GM18511 (cell line): ENCODE measurements at regions not wholly inside any gene's neighbourhood (a gene's known extent, or its start where the extent isn't known, plus 50 kb on each side); places are given as distances from the start of the nearest gene placed in this dataset.

Experiments used
- ATAC-seq: cut with Tn5 transposase; IDR thresholded peaks from one replicate; pipeline ENCODE4 v1.9.1; 2021; ENCODE audit warnings: mild to moderate bottlenecking, moderate library complexity; ENCODE audit not compliant: unreplicated experiment

- ATAC-seq: no peak
Observed at GRCh38 chr6:170179616-170180324, 111.1 kb downstream of the DLL1 start.

GRCh38 chr6:170178561-170179477 is 112.1 kb downstream of the DLL1 start:
- no peak for ATAC-seq

GRCh38 chr6:170177772-170178560 is 112.9 kb downstream of the DLL1 start:
- ATAC-seq: no peak

DNA sequence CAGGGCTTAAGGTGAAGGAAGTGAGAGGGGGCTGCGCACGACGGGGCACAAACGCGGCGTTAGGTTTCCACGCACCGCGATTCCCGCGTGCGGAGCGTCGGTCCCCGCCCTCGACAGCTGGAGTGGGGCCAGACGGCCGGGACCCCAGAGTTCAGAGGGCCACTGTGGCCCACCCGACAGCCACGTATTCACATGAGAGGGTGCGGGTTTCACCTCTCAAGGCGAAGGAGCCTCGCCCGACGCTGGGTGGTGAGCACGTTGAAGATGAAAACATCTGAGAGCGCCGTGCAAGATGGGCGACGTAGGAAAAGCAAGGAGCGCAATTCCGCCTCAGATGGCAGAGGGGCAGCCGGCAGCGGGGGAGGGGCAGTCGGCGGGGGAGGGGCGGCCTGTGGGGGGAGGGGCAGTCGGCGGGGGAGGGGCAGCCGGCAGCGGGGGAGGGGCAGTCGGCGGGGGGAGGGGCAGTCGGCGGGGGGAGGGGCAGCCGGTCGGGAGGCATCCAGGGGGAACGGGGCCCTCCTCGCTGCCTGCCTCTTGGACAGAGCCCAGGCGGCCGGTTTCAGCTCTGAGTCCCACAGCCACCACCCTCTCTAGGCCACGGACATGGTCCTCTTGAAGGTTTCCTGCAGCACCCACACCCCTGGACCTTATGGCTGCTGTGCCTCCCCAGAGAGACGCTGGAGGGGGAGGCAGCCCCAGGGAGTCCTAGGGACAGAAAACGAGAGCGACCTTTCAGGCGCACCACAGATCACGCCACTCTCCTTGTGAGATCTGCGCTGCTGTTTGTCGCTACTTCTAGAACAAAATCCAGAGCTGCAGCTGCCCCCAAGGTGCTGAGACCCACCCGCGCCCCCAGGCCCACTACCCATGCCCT is 113.7 kb downstream of the DLL1 start:
- no peak for ATAC-seq

DNA sequence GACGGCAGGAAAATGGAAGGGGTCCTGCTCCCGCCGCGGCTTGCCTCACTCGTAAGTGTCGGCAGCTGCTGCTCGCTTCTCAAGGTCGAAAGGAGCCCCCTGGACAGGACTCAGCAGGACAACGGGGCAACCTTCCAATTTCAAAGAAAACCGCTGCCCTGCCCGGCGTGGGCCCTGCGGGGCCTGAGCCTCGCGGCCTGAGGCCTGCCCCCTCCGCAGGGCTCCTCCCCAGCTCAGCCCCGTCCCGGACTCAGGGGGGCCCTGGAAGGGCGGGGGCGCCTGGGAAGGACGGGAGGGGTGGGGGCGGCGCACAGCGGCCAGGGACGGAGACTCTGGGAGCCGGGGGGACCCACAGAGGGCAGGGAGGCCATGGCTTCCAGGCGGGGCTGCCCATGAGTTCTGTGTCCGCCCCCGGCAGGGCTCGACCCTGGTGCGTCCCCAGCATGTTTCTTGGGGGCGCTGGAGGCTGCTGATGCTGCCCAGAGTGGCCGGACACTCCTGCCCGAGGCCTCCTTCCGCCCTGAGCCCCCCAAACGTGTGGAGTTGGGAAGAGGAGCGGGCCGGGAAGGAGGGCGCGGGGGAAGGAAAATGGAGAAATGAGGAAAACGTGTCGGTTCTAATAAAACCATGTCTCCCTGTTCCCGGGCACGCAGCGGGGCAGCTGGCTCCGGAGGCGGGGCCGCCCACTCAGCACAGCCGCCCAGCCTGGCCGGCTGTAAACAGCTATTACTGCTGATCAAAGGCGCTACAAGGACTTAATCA is 114.6 kb downstream of the DLL1 start:
- no peak for ATAC-seq

GRCh38 chr6:170175644-170176135 is 115.2 kb downstream of the DLL1 start:
- ATAC-seq: no peak

DNA sequence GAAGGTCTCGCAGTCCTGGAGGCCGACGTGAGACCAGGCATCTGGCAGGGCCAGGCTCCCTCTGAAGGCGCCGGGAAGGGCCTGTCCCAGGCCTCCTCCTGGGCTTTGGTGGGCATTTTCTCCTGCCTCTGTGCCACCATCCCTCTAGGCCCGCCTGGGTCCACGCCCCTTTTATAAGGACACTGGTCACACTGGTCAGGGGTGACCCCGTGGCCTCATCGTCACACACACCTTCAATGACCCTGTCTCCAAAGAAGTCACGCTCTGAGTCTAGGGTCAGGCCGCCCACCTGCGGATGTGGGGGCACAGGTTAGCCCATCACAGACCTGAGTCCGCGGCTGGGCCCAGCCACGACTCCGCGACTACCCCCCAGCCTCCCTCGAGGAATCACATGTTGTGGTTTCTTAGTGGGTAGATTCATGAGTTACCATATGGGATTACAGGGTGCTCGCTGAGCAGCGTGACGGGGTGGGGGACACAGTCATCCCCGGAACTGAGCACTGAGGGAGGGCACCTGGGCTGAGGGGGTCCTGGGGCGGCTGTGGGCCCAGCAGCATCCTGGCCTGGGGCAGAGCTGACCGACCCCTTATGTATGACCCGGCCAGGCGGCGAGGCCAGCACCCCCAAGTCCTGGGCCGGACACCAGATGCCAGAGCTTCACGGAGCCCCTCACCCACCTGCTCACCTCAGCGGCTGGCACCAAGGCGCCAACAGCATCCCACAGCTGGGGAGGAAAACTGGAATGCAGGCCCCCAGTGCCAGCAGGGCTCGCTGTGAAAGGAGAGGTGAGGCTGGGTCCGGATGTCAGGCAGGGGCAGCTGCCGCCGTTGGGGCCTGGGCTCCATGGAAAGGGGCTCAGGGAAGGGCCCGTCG is 115.9 kb downstream of the DLL1 start:
- ATAC-seq: no peak

DNA sequence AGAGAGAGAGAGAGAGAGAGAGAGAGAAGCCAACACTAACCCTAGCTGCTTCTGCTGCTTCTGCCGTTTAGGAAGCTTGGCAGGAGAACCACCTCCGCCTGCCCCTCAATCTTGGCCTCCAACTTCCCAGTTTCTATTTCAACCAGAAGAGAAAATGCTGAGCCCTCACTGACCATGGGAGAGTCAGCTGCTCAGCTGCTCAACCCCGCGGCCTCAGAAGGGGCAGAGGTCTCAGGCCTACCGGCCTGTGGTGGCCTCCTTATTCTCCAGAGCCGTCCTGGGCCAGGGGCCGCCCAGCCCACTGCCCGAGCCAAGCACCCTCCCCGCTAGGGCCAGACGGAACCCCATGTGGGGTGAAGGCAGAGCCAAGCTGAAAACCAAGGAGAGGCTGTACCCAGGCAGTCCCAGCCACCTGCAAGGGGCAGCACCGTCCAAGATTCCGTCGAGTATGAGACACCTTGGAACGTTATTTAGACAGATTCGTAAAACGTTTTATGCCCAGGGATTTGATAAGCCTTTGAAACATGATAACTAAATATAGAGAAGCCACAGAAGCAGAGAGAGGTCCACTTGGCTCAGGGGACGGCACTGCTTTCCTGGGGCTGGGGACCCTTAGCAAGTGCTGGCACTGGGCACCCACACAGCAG is 116.6 kb downstream of the DLL1 start:
- ATAC-seq: no peak

DNA sequence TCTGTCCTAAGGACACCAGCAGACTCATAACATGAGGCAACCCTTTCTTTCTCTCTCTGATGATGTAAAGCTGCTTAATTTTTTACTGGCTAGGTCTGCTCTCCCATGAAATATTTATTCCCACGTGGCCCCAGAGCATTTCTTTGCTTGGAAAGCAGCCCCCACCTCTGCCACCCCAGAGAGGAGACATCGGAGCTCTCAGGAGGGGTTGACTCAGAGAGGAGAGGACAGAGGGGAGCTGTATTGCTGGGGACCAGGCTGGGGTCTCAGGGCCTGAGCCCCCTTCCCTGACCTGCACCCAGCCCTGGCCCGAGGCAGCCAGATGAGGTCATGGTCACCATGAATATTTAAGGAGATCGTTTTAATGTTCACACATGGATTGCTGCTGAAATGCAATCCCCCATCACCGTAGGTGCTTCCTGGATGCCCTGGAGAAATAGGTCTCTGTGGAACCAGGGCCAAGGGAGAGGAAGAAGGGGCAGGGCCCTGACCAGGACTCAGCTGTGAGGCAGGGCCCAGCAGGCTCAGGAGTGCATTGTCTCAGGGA is 117.5 kb downstream of the DLL1 start:
- ATAC-seq: no peak

DNA sequence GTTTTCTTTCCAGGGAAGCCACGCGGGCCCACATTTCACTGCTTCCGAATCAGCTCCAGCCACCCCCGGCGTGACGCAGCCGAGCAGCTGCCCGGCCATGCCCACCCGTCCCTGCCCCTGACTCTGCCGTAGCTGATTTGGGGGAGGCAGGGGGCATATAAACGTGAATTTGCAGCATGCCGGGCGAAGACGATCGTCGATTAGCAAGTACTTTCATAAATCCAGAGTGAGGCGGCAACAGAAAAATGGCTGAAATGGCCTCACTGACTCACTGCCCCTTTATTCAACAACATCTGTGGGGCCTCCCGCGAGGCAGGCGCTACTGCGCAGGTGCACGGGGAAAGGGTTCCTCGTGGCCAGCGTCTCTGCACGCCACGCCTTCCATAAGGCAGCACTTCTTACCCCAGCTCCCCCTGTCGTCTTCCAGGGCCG is 118.0 kb downstream of the DLL1 start:
- ATAC-seq: no peak

GRCh38 chr6:170172392-170172791 is 118.5 kb downstream of the DLL1 start:
- no peak for ATAC-seq

DNA sequence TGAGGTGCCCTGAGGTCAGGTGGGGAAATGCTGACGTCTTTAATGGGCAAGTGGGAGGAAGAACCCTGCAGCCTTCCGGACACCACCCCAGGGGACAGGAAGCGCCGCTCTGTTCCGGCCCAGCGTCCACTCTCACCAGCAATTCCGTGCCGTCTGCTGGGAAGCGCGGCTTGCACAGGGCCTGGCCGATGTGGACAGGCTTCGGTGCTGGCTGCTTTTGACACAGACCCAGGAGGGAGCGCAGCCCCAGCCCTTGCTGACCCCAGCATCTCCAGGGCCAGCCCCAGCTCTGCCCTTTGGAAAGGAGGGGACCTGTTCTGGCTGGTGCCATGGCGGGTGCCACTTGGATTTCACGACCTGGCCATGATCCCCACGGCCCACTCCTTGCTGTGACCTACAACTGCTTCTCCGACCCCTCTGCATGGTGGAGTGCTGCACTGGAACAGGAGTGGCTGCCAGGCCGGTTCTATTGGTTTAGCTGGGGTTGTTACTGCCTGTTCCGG is 123.2 kb downstream of the DLL1 start:
- no peak for ATAC-seq

DNA sequence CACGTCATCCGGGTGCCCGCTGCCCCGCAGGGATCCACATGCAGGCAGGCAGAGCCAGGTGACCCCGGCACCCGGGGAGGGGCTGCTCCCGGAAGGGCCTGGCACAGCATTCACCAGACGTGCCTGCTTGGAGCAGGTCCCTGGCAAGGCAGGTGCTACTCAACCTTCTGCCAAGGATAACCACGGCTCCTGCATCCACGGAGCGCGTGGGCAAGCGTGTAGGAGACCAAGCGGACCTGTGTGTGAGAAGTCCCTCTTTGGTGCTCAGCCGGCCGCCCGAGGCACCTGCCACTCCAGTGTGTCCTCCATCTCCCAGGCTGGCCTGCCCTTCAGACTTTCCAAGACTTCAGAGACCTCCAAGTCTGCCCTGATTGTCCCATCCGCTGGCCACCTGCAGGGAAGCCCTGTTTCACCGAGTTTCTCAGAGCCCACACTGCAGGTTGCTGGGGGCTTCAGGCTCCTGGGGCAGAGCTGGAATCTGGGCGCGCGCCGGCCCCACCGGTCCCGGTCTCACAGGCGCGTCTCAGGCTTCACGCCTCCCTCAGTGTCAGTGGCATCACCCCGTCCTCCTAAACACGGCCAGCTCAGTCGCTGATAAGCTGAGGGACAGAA is 124.3 kb downstream of the DLL1 start:
- no peak for ATAC-seq

DNA sequence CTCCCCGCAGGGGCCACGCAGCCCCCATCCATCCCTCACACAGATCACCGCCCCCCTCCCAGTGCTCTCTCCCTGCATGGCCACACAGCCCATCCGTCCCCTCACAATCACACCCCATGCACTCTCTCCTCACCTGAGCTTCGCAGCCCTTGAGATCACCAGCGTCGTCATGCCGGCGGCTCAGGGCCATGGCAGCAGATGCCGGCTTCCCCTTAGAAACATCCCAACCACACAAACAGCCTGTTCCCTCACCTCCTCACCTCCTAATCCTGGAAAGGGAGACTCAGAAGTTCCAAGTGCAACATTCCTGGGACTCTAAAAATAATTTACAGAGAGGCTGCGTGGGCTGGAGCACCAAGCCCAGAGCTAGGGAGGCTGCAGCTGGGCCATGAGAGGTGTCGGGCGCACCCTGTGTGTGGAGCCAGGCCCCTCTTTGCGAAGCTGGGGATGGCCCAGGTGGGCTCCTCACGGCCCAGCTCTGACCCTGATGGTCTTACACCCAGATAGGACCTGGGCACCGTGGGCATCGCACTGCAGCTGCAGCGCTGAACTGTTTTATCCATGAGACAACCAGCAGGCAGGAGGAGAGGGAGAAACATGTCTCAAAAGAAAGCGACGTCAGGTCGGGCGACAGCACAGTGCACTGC is 125.3 kb downstream of the DLL1 start:
- ATAC-seq: no peak

DNA sequence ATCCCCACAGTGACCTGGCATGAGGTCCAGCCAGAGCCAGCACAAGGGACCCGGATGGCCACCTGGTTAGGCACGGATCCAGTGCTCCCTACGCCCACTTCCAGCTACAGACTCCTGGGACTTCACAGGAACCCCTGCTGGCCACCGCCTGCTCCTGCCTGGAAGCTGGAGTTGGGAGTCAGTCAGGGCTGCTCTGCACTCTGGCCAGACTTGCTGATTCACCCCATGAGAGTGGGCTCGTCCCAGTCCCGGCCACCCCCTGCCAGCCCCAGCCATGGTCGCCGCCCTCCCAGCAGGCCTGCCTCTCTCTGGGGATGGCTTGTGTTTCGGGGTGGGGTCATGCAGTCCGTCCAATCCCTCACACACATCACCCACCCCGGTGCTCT is 125.8 kb downstream of the DLL1 start:
- ATAC-seq: no peak

GRCh38 chr6:170164271-170164900 is 126.5 kb downstream of the DLL1 start:
- no peak for ATAC-seq
